ENCODE measurements at regions not wholly inside any gene's neighbourhood (a gene's known extent, or its start where the extent isn't known, plus 50 kb on each side); places are given as distances from the start of the nearest gene placed in this dataset.

- TF ChIP-seq ATF3 (CRISPR knock-in tag; conservative IDR thresholded peaks at IDR 0.05) (no peak), SMAD4 (CRISPR knock-in tag; IDR thresholded peaks at IDR 0.05) (no peak), ZNF263 (CRISPR knock-in tag; IDR thresholded peaks at IDR 0.05; ENCODE audit: low read depth) (no peak), EMX1 (CRISPR knock-in tag; IDR thresholded peaks at IDR 0.05) (no peak), ZSCAN18 (CRISPR knock-in tag; IDR thresholded peaks at IDR 0.05) (no peak), SP1 (CRISPR knock-in tag; conservative IDR thresholded peaks at IDR 0.05) (no peak), FOXK1 (CRISPR knock-in tag; IDR thresholded peaks at IDR 0.05) (no peak), IRF1 (CRISPR knock-in tag; IDR thresholded peaks at IDR 0.05) (no peak), ZNF219 (CRISPR knock-in tag; IDR thresholded peaks at IDR 0.05; ENCODE audit: borderline replicate concordance) (no peak), ATF1 (CRISPR knock-in tag; IDR thresholded peaks at IDR 0.05) (no peak), ARID4B (CRISPR knock-in tag; IDR thresholded peaks at IDR 0.05; ENCODE audit: borderline replicate concordance) (no peak), PRDM15 (CRISPR knock-in tag; IDR thresholded peaks at IDR 0.05) (no peak), MAX (CRISPR knock-in tag; IDR thresholded peaks at IDR 0.05) (no peak), GTF2I (CRISPR knock-in tag; conservative IDR thresholded peaks at IDR 0.05) (no peak), NR1H2 (CRISPR knock-in tag; IDR thresholded peaks at IDR 0.05) (no peak), ZNF232 (CRISPR knock-in tag; IDR thresholded peaks at IDR 0.05) (no peak), JUN (CRISPR knock-in tag; IDR thresholded peaks at IDR 0.05) (no peak), ZBTB21 (CRISPR knock-in tag; IDR thresholded peaks at IDR 0.05; ENCODE audit: borderline replicate concordance) (no peak), CBFB (CRISPR knock-in tag; IDR thresholded peaks at IDR 0.05; ENCODE audit: low read depth) (no peak), MXD4 (CRISPR knock-in tag; IDR thresholded peaks at IDR 0.05; ENCODE audit: borderline replicate concordance) (no peak)
- H3K27me3 Mint-ChIP-seq (ENCODE audit: low read depth): no peaks in the 10 kb centered on the region
- no peak overlapping the region for H3K27ac Mint-ChIP-seq
- no peak overlapping the region for H3K4me3 Mint-ChIP-seq
- H3K36me3 Mint-ChIP-seq: no peaks in the 10 kb centered on the region
- H3K4me1 Mint-ChIP-seq: no peaks in the 10 kb centered on the region
- H3K9me3 Mint-ChIP-seq: no peaks in the 10 kb centered on the region
- POLR2A ChIA-PET: no interaction called here
- CTCF ChIA-PET: no interaction called here
- DNase-seq (ENCODE audit: low spot score) (no peak), ATAC-seq (no peak)
Observed at GRCh38 chr1:88168126-88168525, 515.9 kb upstream of the PKN2 start.
